Sigmoid colon (tissue), 6 donors: ENCODE measurements at regions not wholly inside any gene's neighbourhood (a gene's known extent, or its start where the extent isn't known, plus 50 kb on each side); places are given as distances from the start of the nearest gene placed in this dataset.

ENCODE experiments used
- DNase-seq: peaks from one replicate; pipeline ENCODE4 v3.0.0-alpha.2; 2019
- H3K27ac ChIP-seq, 4 donors: fragments of 200-600 bp; sonication (generic); one replicate each; pipeline ENCODE4 v1.5.1; 2016 to 2019; ENCODE audit warnings: mild to moderate bottlenecking in 1 of 4
- H3K27me3 ChIP-seq, 3 donors: fragments of 200-600 bp; sonication (generic); one replicate each; pipeline ENCODE4 v1.5.1; 2019; ENCODE audit warnings: mild to moderate bottlenecking in 1 of 3
- H3K36me3 ChIP-seq, 4 donors: fragments of 200-600 bp; sonication (generic); one replicate each; pipeline ENCODE4 v1.5.1; 2016 to 2019
- H3K4me1 ChIP-seq, 4 donors: fragments of 200-600 bp; sonication (generic); one replicate each; pipeline ENCODE4 v1.5.1; 2017 to 2019
- H3K4me3 ChIP-seq, 4 donors: fragments of 200-600 bp; sonication (generic); one replicate each; pipeline ENCODE4 v1.5.1; 2017 to 2019; ENCODE audit warnings: mild to moderate bottlenecking in 2 of 4, moderate library complexity in 1 of 4
- H3K9me3 ChIP-seq, 4 donors: fragments of 200-600 bp in 3 of 4; sonication (generic) in 3 of 4; one replicate each; pipeline versions ENCODE4 v1.5.1 to v1.6.1; 2013 to 2019
- CTCF ChIP-seq, 4 experiments: fragments of 450-650 bp in 3 of 4; fragments of 200-600 bp in 1 of 4; IDR thresholded peaks; one replicate each; pipeline ENCODE4 v1.5.1; 2016 to 2019; ENCODE audit warnings: antibody characterized with exemption in 4 of 4, mild to moderate bottlenecking in 3 of 4, moderate library complexity in 2 of 4
- EP300 ChIP-seq, 4 donors: sonication (generic); formaldehyde crosslinking; IDR thresholded peaks; one replicate each; pipeline ENCODE4 v1.6.1; 2017; ENCODE audit warnings: antibody characterized with exemption in 4 of 4
- POLR2A ChIP-seq, 2 donors: fragments of 450-650 bp; IDR thresholded peaks; one replicate each; pipeline ENCODE4 v1.6.1; 2016; ENCODE audit warnings: antibody characterized with exemption in 2 of 2, mild to moderate bottlenecking in 2 of 2, moderate library complexity in 2 of 2
- POLR2AphosphoS5 ChIP-seq, 4 donors: sonication (generic); formaldehyde crosslinking; IDR thresholded peaks; one replicate each; pipeline ENCODE4 v1.6.1; 2017; ENCODE audit warnings: antibody characterized with exemption in 4 of 4
- WGBS, 2 donors: extraction: QIAGEN DNeasy Blood & Tissue Kit; methylation state at CpG; one replicate each; pipeline ENCODE4 v1.1.7; 2013; 5-methylcytosine and 5-hydroxymethylcytosine counted together
- intact Hi-C: fragments of 100-400 bp; cut with DNase I; formaldehyde crosslinking; loops from one replicate; pipeline ENCODE4 v1.15.1; 2023
- donor health status: healthy with polysubstance abuse.
- donor health status: healthy.

GRCh38 chr2:153710128-153710527 lies 161.6 kb upstream of the GALNT13 start:
- H3K27ac ChIP-seq, result no peak overlapping the region
- H3K9me3 ChIP-seq, result no peaks in the 10 kb centered on the region
- WGBS, 2 donors, result 89 to 91% methylated on average over 6 of the region's 6 CpGs
- no peaks in the 10 kb centered on the region for H3K36me3 ChIP-seq
- H3K4me3 ChIP-seq, result no peak overlapping the region
- TF ChIP-seq POLR2AphosphoS5 (IDR thresholded peaks at IDR 0.05) (no peak), EP300 (IDR thresholded peaks at IDR 0.05) (no peak), CTCF (IDR thresholded peaks at IDR 0.05) (no peak), POLR2A (IDR thresholded peaks at IDR 0.05) (no peak)
- peaks cover 0 to 7% (median under 1%) of the 10 kb centered on the region in 4 donors for H3K4me1 ChIP-seq
- H3K27me3 ChIP-seq, result no peaks in the 10 kb centered on the region
- intact Hi-C loops, result no loop called here
- no peak for DNase-seq

- no peak overlapping the region for H3K4me3 ChIP-seq
- H3K27ac ChIP-seq, result no peak overlapping the region
- H3K9me3 ChIP-seq, result no peaks in the 10 kb centered on the region
- peaks cover 0 to 11% (median 5%) of the 10 kb centered on the region in 4 donors for H3K4me1 ChIP-seq
- 59 to 61% methylated on average over 2 of the region's 2 CpGs for WGBS, 2 donors
- H3K36me3 ChIP-seq, result no peaks in the 10 kb centered on the region
- intact Hi-C loops, result no loop called here
- no peak for TF ChIP-seq POLR2A (IDR thresholded peaks at IDR 0.05)
- no peak for TF ChIP-seq POLR2AphosphoS5 (IDR thresholded peaks at IDR 0.05)
- TF ChIP-seq CTCF (IDR thresholded peaks at IDR 0.05), result no peak
- no peak for TF ChIP-seq EP300 (IDR thresholded peaks at IDR 0.05)
- H3K27me3 ChIP-seq, result no peaks in the 10 kb centered on the region
- no peak for DNase-seq
Measured at GRCh38 chr2:153715218-153715850, 156.4 kb upstream of the GALNT13 start.

- Histone ChIP-seq H3K27me3 (no peaks in the 10 kb centered on the region), H3K9me3 (no peaks in the 10 kb centered on the region), H3K27ac (no peak overlapping the region), H3K36me3 (no peaks in the 10 kb centered on the region), H3K4me1 (peaks cover 0 to 11% (median 5%) of the 10 kb centered on the region in 4 donors), H3K4me3 (no peak overlapping the region)
- intact Hi-C loops, result no loop called here
- 64 to 76% methylated on average over 2 of the region's 2 CpGs for WGBS, 2 donors
- no peak for DNase-seq
- no peak for TF ChIP-seq EP300 (IDR thresholded peaks at IDR 0.05)
- no peak for TF ChIP-seq POLR2A (IDR thresholded peaks at IDR 0.05)
- TF ChIP-seq POLR2AphosphoS5 (IDR thresholded peaks at IDR 0.05), result no peak
Measured at GRCh38 chr2:153717060-153717459, 154.7 kb upstream of the GALNT13 start.

- Histone ChIP-seq H3K4me3 (no peak overlapping the region), H3K9me3 (no peaks in the 10 kb centered on the region), H3K36me3 (no peaks in the 10 kb centered on the region), H3K27ac (no peak overlapping the region), H3K27me3 (no peaks in the 10 kb centered on the region), H3K4me1 (no peaks in the 10 kb centered on the region)
- intact Hi-C loops, result no loop called here
- no peak for TF ChIP-seq CTCF (IDR thresholded peaks at IDR 0.05)
- TF ChIP-seq POLR2A (IDR thresholded peaks at IDR 0.05), result no peak
- DNase-seq, result no peak
Measured at GRCh38 chr2:153739394-153739793, 132.3 kb upstream of the GALNT13 start.

GRCh38 chr2:153761936-153762335 lies 109.8 kb upstream of the GALNT13 start:
- no peak for DNase-seq
- intact Hi-C loops, result no loop called here
- Histone ChIP-seq H3K4me3 (no peak overlapping the region), H3K27ac (no peak overlapping the region), H3K36me3 (no peaks in the 10 kb centered on the region), H3K9me3 (peaks cover 0 to 12% (median 9%) of the 10 kb centered on the region in 4 donors), H3K4me1 (no peaks in the 10 kb centered on the region), H3K27me3 (no peaks in the 10 kb centered on the region)
- WGBS, 2 donors, result 33 to 66% methylated on average over 1 of the region's 1 CpG
- no peak for TF ChIP-seq POLR2AphosphoS5 (IDR thresholded peaks at IDR 0.05)
- TF ChIP-seq EP300 (IDR thresholded peaks at IDR 0.05), result no peak
- no peak for TF ChIP-seq CTCF (IDR thresholded peaks at IDR 0.05)
- TF ChIP-seq POLR2A (IDR thresholded peaks at IDR 0.05), result no peak
